ENCODE measurements at regions not wholly inside any gene's neighbourhood (a gene's known extent, or its start where the extent isn't known, plus 50 kb on each side); places are given as distances from the start of the nearest gene placed in this dataset.
A peak's percentile ranks its signal among the peaks of the same experiment; 100 is the strongest.

- Histone ChIP-seq H2BK15ac (ENCODE audit: low read depth, low read length) (no peak overlapping the region), H2AFZ (ENCODE audit: low read length) (no peak overlapping the region), H3K14ac (ENCODE audit: insufficient read depth, low read length) (no peak overlapping the region), H3K23me2 (ENCODE audit: insufficient read length, low read depth, low read length, poor library complexity, severe bottlenecking) (no peaks in the 10 kb centered on the region), H3K18ac (ENCODE audit: insufficient read length, low read depth, low read length) (no peak overlapping the region), H4K20me1 (ENCODE audit: control insufficient read depth, insufficient read depth, insufficient read length) (no peaks in the 10 kb centered on the region), H3K79me2 (ENCODE audit: insufficient read depth, low read length) (no peaks in the 10 kb centered on the region), H3K4me2 (ENCODE audit: insufficient read depth, insufficient read length, low read length) (no peak overlapping the region), H4K8ac (replicated peaks; ENCODE audit: insufficient read length, low read depth, low read length) (no peak overlapping the region), H2BK120ac (ENCODE audit: low read depth, low read length, poor library complexity, severe bottlenecking) (no peak overlapping the region), H2BK20ac (ENCODE audit: low read depth, low read length, poor library complexity, severe bottlenecking) (no peak overlapping the region), H3K27ac (ENCODE audit: insufficient read length, low read depth, low read length) (no peak overlapping the region), H3K9me3 (ENCODE audit: control insufficient read depth, low read depth, low read length) (no peaks in the 10 kb centered on the region), H4K91ac (ENCODE audit: insufficient read length, low read depth, low read length) (no peak overlapping the region), H3T11ph (ENCODE audit: low read length) (no peak overlapping the region), H3K27me3 (ENCODE audit: insufficient read depth, low read length) (no peaks in the 10 kb centered on the region), H4K5ac (ENCODE audit: insufficient read length, low read depth, low read length) (no peak overlapping the region), H2BK5ac (ENCODE audit: insufficient read length, low read length) (no peak overlapping the region), H3K4me1 (ENCODE audit: insufficient read depth, low read length) (no peaks in the 10 kb centered on the region), H2AK5ac (ENCODE audit: insufficient read length, low read length) (no peak overlapping the region), H3K79me1 (ENCODE audit: insufficient read depth, low read depth, low read length, poor library complexity, severe bottlenecking) (no peaks in the 10 kb centered on the region), H3K9ac (ENCODE audit: extremely low read depth, insufficient read length, low read length) (no peak overlapping the region), H3K23ac (ENCODE audit: insufficient read length, low read depth, low read length) (no peak overlapping the region), H3K4ac (ENCODE audit: low read depth, low read length) (no peak overlapping the region), H2BK12ac (ENCODE audit: insufficient read length, low read depth, low read length) (no peak overlapping the region), H3K56ac (ENCODE audit: insufficient read length, low read depth, low read length) (no peak overlapping the region)
- no CpG with 5 or more reads among the region's 4 CpGs for WGBS (ENCODE audit: extremely low coverage, insufficient read length, low lambda C conversion rate)
- Mint-ChIP-seq H3K36me3 (ENCODE audit: insufficient read depth in 1 of 3, low read depth in 3 of 3) (peaks cover 0 to 5% (median 2%) of the 10 kb centered on the region in 3 experiments; a peak in 4 of 7 replicates), H3K4me3 (no peak overlapping the region), H3K27ac (peak overlapping the region; percentile 4 to 62 (median 34); a peak in 3 of 7 replicates), H3K4me1 (peaks cover 8 to 9% of the 10 kb centered on the region in 2 experiments), H3K27me3 (ENCODE audit: low read depth) (no peaks in the 10 kb centered on the region), H3K9me3 (peaks cover 4% of the 10 kb centered on the region in 2 experiments; a peak in 3 of 5 replicates)
- TF ChIP-seq CTCF (conservative IDR thresholded peaks at IDR 0.05) = no peak
- no peak for DNase-seq
These were observed 65.6 kb upstream of the TDRD3 start for GRCh38 chr13:60331249-60332012.

Measured in H9 (cell line).